HG02588 (cell line): ENCODE measurements at regions not wholly inside any gene's neighbourhood (a gene's known extent, or its start where the extent isn't known, plus 50 kb on each side); places are given as distances from the start of the nearest gene placed in this dataset.

Experiments
- ATAC-seq: cut with Tn5 transposase; IDR thresholded peaks from one replicate; pipeline ENCODE4 v1.9.1; 2021; ENCODE audit warnings: mild to moderate bottlenecking, moderate library complexity; ENCODE audit not compliant: unreplicated experiment

- ATAC-seq = no peak
These were observed 535.1 kb downstream of the RNF144A start for GRCh38 chr2:7452110-7452876.

GRCh38 chr2:7454592-7454991 lies 537.4 kb downstream of the RNF144A start:
- no peak for ATAC-seq

- no peak for ATAC-seq
These were observed 539.5 kb downstream of the RNF144A start for GRCh38 chr2:7456762-7457161.

DNA sequence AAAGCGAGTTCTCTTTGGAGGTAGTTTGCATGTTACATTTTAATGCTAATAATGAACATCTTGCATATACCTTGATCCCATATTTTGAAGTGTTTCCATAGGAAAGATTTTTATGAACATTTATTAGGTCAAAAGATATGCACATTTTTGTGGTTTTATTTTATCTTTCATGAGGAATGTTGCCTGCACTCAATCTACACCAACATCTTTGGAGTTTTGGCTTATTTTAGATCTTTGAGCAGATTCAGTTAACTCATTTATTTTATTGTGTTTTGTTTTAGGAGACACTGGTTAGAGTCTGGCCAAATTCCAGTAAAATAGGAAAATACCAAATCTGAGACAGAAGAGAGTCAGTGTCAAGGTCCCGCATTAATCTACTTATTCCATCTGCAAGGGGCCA lies 540.9 kb downstream of the RNF144A start:
- ATAC-seq = no peak

GRCh38 chr2:7467782-7468447 lies 550.7 kb downstream of the RNF144A start:
- ATAC-seq = no peak

DNA sequence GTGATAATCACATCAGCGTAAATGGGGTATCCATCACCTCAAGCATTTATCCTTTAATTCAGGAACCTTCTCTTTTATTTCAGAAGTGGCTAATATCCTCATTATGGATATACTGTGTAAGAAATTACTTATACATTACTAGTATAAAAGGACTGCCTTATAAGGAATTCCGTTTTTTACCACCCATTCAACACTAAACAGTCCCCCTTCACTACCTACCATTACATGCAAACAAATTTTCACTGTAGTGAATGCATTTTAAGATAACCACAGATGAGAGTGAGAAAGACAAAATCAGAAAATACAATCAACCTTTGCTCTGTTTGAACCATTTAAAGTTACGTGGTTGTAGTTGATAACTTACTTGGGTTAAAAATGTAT lies 551.2 kb downstream of the RNF144A start:
- no peak for ATAC-seq

GRCh38 chr2:7468955-7469354 lies 551.7 kb downstream of the RNF144A start:
- no peak for ATAC-seq

GRCh38 chr2:7471185-7471584 lies 554.0 kb downstream of the RNF144A start:
- ATAC-seq = no peak

DNA sequence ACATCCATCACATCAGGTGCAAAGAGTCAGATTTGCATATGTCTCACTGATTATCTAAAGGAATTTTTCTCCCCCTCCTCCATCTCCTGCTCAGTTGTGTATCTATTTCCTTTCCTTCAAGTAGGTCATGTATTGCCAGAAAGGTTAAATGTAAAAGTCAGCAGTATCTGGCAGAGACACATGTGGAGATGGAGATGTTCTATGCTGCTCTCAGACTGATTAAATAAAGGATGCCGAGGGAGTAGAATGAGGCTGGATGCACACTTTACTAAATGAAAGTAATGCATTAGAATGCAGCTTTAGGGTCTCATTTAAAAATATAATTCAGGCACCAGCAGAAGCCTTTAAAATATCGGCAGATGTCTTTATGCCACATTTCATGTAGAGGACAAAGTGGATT lies 555.3 kb downstream of the RNF144A start:
- ATAC-seq = no peak

DNA sequence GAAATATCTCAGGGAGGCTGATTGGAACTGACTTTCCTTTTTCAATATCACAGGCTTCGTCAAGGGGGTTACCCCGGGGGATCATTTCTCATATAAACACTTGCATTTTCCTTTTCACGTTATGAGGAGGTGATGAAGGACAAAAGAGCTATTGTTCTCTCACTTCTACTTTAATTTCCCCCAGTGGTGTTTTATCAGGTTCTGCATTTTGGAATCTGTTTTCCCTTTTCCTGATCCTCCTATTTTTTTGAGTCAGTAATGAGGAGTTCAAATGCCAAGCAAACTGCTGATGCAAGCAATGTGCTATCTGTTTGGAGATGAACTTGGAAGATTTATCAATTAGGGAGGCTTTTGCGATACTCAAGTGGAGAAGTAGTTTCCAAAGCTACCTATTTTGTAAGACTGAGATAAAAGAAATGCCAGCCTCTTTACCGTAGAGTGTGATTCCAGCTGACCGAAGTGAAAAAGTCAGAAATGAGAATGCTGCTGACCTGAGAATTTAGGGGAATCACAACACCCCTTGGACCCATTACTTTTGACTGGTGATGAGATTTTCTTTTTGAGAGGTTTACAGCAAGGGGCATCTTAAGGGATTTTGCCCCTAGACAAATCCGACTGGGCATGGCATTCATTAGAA lies 556.0 kb downstream of the RNF144A start:
- ATAC-seq = no peak

DNA sequence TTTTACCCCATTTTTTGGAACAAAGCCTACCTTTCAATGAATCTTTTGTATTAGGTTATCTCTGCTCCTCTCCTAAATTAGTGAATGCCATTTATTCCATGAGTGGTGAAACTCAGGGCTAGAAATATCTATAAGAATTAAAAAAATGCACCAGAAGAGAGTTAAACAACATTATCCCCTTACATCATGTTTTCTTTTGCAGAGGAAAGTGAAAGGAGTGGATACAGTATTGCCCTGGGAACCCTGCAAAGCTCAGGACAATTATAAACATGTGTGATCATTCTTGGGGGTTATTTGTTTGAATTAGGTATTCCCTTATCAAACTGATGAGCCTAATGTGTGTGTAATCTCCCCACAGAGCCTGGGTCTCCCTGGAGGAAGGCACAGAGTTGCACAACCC lies 559.2 kb downstream of the RNF144A start:
- ATAC-seq = no peak

DNA sequence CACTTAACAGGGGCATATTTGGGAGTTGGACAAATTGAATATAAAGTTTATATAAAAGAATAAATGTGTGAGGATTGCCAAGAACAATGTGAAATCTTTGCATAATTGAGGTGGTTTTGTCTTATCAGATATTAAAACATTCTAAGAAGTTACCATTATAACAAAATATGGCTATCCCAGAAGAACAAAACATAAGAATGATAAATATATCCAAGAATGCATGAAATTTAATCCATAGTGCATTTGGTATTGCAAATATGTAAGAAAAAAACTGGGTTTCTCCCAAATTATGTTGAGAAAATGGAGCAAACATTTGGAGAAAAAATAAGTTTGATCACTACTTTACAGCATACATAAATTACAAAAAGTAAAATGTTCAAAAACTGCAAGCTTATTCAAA lies 562.4 kb downstream of the RNF144A start:
- ATAC-seq = no peak

DNA sequence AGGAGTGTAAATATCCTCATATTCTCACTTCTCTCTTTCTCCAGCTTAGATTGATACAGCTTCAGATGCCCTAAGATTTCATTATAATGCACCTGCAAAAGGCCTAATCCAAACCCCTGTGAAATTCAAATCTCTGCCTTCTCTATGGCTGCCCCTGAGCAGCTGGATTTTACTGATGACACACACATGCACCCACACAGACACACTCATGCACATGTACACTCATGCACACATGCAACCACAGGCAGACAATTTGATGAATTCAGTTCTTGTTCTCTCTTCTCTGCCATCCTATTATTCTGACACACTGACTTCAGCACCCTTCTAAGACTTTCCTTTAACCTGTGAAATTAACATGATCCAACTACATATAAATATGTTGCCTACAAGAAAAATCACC lies 563.2 kb downstream of the RNF144A start:
- ATAC-seq = no peak

DNA sequence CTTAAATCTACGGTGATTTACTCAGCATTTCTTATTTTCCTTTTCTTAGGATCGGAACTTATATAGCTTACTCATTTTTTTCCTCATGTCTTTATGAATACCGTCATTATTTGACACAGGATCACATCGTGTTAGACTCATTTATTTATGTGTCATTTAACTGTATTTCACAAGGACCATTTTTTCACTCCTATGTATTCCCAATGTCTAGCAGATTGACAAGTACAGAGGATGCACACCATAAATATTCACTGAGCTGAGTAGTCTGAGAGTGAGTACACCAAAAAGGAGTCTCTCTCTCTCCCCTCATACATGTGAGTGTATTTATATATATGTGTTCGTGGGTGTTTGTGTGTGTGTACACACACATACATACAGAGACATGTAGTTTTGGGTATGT lies 573.5 kb downstream of the RNF144A start:
- ATAC-seq = no peak

DNA sequence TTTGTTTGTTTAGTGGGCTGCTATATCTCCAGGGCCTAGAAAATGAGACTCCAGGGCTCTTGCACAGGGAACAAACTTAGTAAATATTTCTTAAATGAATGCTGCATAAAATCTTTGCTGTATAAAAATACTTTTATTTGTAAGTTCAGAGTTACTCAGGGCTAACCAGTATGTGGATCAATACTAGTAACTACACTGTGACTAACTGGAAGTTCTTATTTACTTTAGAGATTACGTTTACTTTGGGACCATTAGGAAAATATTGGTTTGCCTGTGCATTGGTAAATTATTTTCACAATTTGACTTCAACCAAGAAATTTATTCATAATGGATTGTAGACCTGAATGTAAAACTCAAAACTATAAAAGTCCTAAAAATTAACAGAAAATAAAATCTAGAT lies 575.5 kb downstream of the RNF144A start:
- ATAC-seq = no peak

GRCh38 chr2:7497178-7497577 lies 580.0 kb downstream of the RNF144A start:
- no peak for ATAC-seq

DNA sequence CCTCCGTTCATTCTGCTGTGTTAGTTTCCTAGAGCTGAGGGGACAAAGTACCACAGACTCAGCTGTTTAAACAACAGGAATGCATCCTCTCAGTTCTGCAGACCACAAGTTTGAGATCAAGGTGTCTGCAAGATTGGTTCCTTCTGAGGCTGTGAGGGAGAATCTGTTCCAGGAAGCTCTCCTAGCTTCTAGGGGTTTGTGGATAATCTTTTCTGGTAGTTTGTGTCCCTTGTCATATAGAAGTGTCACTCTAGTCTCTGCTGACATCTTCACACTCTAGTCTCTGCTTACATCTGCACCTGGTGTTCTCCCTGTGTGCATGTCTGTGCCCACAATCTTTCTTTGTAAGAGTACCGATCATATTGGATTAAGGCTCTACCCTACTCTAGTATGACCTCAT lies 581.8 kb downstream of the RNF144A start:
- no peak for ATAC-seq

GRCh38 chr2:7502336-7502735 lies 585.1 kb downstream of the RNF144A start:
- ATAC-seq = no peak

GRCh38 chr2:7508296-7508943 lies 591.2 kb downstream of the RNF144A start:
- ATAC-seq = no peak

DNA sequence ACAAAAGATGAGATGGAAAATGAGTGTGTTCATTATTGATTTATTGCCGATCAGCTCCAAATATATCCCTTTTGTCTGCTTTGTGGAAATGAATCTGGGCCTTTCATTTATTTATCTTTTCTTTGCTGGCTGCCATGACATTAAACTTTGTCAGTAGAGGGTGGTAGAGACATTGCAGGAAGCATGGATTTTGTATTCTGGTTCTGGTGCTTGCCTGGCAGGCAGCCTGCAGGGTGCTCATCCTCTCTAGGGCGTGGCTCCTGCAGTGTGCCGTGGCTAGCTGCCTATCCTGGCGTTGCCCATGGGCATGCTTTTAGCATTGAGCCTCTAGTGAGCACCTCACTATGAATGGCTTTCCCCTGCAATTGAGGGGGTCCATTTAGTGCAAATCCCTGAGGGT lies 593.1 kb downstream of the RNF144A start:
- no peak for ATAC-seq

DNA sequence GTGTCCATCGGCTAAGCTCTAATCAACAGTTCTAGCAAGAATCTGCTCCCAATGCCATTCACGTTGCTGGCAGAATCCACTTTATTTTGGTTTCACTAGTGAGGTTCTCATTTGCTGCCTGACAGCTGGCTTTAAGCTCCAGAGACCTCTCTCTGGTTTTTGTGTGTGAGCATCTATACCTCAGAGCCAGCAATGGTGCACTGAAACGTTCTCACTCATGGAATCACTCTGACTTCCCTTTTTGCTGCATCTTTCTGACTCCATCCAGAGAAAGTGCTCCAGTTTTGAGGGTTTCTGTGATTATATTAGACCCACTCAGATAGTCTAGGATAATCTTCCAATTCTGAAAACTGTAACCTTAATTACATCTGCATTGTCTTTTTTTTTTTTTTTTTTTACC lies 596.6 kb downstream of the RNF144A start:
- ATAC-seq = no peak

DNA sequence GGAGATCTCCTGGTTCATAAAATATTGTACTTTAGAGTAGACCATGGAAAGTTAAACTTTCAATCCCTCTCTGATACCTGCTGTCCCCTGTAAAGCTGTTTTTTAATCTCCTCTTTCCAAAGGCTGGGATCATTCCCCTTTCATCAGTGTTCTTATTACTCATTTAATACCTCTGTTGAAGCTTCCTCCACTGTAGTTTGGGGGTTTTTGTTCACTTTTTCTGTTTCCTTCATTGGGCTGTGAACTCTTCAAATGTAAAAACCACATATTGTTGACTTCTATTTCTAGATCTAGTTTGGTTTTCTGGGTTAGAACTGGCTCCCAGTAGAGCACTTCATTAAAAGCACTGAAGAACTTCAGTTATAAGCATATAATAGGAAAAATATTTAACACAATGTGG lies 598.1 kb downstream of the RNF144A start:
- ATAC-seq = no peak
